T47D (cell line): ENCODE measurements at regions not wholly inside any gene's neighbourhood (a gene's known extent, or its start where the extent isn't known, plus 50 kb on each side); places are given as distances from the start of the nearest gene placed in this dataset.
A peak's percentile ranks its signal among the peaks of the same experiment; 100 is the strongest.

Source experiments
- DNase-seq, 2 experiments: peaks; one replicate each; pipeline versions ENCODE4 v3.0.0 to v3.0.0-alpha.2; 2011 to 2012; ENCODE audit warnings: low read depth in 1 of 2, low spot score in 1 of 2
- JUND ChIP-seq: IDR thresholded peaks from 2 replicates; pipeline ENCODE4 v1.6.1; 2012; ENCODE audit warnings: low read depth
- in situ Hi-C: cut with HindIII; loops from 2 replicates; pipeline ENCODE4 v1.10.0; 2016; ENCODE audit warnings: low sequenced_read_pairs, low pct_unique_long_range_greater_than_20kb

DNA sequence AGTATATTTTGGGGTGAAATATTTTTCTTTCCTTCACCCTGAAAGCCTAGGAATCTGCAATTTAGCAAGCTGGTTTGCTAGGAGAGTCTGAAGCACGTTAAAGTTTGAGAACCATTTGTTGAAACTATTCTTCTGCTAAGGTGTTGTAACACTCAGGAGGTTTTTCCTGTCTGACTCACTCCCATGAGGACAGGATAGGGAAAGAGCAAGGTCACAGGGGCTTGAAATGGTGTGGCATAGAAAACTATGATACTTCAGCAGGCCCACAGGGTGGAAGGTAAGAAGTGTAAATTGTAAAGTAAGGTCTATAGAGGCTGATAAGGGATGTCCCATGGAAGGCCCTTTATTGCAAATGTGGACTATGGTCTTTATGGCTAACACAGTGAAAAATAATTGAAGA lies 177.7 kb upstream of the ZC3H15 start:
- in situ Hi-C loops: no loop called here
- TF ChIP-seq JUND: no peak

DNA sequence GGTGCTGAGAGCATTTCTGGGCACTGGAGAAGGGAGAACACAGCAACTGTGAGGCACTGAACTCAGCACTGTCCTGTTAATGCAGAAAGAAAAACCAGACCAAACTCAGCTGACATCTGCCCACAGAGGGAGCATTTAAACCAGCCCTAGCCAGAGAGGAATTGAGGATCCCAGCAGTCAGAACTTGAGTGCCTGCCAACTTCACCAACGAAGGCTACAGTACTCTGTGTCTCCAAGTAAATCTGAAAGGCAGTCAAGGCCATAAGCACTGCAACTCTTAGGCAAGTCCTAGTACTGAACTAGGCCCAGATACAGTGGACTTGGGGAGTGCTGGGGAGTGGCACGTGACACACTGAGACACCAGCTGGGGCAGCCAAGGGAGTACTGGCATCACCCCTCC lies 176.2 kb upstream of the ZC3H15 start:
- in situ Hi-C loops: no loop called here
- TF ChIP-seq JUND: no peak
- no peak for DNase-seq

More for the DNA sequence above, 177.7 kb upstream of the ZC3H15 start:
- DNase-seq: peak in 1 of 2 experiments; percentile 2

DNA sequence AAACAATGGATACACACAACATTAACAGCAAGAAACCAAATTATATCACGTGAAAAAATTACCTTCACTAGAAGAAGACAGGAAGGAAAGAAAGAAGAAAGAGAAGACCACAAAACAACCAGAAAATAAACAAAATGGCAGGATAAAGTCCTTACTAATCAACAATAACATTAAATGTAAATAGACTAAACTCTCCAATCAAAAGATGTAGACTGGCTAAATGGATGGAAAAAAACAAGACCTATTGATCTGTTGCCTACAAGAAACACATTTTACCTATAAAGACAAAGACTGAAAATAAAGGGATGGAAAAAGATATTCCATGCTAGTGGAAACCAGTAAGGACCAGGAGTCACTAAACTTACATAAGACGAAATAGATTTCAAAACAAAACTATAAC lies 167.0 kb upstream of the ZC3H15 start:
- TF ChIP-seq JUND: no peak
- no peak for DNase-seq

DNA sequence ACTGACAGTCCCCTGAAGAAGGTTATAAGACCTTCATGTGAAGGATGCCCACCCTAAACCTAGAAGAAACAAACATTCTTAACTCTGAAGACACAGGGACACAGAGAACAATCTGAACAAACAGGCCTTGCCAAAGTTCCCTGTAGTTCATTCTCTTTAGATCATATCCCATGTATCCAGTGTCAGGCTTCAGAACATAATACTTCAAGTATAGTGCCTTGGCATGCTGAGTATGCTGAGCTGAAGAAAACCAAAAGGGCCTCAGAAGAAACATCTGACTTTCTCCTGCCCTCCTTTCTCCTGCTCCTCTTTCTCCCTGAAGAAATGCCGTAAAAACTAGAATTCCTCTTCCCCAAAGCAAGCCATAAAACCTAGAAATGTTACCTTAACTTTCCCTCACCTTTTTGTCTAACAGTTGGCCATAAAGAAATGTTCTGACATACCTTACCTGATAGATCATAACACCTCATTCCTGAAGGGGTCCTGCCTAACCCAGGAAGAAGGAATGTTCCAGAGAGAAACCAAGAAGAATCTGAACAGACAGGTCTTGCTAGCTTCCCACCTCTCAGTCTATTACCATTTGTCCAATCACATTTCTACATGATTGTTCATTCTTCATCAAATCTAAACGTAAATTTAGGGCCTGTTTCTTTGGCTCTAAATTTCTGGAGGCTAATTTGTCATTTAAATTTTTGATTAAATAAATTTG lies 160.1 kb upstream of the ZC3H15 start:
- no peak for TF ChIP-seq JUND
- DNase-seq: peak in 1 of 2 experiments; percentile 52
- in situ Hi-C loops: no loop called here

More for the DNA sequence above, 167.0 kb upstream of the ZC3H15 start:
- in situ Hi-C loops: no loop called here

DNA sequence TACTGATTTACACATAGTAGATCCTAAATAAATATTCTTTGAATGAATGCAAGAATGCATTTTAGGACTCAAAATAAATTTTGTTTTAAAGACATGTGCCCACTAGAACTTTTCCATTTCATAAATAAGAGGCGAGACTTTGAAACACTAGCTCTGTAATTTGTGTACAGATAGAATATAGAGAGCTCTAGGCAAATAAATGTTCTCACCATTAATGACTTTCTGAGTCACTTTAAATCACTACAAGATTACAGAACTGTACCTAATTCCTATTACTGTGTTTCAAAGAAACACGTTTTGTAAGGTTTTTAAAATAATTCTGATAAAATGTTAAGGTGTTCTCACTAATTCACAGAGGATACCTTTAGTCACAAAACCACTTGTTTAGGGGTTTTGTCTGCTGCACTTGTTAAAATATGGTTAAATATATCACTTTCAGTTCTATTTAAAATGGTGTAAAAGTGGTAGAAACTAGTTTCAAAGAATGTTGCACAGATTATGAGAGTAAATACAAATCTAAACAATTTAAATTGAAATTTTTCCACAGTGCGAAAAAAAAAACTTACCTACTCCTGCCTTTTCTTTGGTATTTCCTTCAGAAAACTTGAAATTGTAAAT lies 158.7 kb upstream of the ZC3H15 start:
- DNase-seq: no peak
- in situ Hi-C loops: no loop called here
- no peak for TF ChIP-seq JUND

DNA sequence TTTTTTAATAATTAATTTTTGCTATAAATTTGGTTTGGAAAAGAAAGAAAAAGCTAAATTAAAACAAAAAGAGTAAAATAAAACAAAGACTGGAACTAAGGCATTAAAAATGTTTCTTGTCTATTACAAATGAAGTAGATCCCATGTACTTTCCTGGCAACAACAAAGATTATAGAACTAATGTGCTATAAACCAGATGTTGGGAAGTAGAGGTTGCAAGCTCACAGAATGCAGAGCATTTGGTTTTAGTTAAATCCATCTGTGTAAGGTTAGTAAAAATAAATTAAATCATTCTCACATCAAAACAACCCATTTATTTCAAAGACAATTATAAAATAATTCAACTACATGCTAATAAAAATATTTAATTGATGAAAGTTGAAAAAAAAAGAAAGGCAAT lies 157.2 kb upstream of the ZC3H15 start:
- in situ Hi-C loops: no loop called here
- DNase-seq: no peak
- TF ChIP-seq JUND: no peak

DNA sequence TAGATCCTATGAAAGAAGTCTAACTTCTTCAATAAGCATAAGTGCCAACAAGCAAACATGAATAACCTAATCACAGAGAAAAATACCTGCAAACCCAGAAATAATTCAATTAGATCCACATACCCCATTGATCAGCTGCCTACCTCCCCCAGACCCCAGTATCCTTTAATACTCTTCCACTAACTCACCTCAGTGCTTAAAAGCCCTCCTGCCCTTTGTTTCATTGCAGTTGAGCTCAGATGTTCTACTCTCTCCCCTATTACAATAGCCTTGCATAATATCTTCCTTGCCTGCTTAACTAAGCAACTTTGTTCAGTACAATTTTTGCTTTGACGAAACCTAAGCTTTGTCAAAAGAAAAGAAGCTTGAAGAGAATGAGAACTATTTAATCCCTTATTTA lies 156.0 kb upstream of the ZC3H15 start:
- in situ Hi-C loops: no loop called here
- DNase-seq: no peak
- no peak for TF ChIP-seq JUND

DNA sequence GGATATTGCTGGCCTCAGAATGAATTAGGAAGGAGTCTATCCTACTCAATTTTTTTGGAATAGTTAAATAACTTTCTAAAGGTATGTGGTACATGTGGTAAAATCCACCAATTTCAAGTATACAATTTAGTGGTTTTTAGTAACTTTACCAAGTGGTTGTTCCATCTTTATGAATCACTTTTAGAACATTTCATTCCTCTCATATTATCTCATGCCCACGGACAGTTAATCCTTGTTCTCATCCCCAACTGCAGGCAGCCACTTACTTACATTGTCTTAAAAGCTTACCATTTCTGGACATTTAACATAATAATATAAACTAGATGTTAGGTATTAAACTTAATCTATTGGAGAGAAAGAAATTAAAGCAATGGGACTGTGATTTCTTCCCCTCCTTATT lies 146.3 kb upstream of the ZC3H15 start:
- no peak for DNase-seq
- no peak for TF ChIP-seq JUND
- in situ Hi-C loops: no loop called here

DNA sequence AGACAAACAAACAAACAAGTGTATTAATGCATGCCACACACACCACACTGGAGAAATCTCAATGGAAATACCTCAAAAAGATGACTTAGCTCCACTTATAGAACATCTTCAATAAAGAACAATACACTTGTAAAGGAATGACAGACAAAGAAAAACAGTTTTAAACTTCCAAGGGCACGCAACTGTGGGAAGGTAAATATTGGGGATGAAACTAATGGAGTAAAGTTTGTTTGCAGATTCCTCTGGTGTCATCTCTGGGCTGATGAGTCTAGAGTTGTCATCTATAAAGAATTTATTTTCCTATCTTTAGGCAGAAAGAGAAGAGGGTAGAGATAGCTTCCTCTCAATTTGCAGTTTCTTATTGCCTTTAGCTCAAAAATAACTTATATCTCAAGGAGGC lies 144.0 kb upstream of the ZC3H15 start:
- DNase-seq: no peak

DNA sequence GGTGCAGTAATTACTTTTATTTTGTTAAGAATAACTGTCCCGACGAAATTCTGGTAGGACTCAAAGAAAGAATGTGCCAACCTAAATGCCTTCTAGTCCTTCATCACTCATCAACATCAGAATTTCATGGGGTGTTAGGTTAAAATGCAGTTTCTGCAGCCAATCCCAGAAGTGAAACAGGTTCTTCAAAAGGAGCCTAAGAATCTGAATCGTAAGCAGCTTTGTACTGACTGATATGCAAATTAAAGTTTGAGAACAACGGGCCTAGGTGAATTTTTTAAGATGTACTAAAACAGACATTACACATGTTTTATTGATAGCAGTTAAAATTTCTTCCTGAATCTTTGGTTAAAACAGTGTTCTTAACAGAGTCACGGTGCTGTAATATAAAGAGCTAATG lies 140.3 kb upstream of the ZC3H15 start:
- TF ChIP-seq JUND: no peak
- no peak for DNase-seq

More for the DNA sequence above, 144.0 kb upstream of the ZC3H15 start:
- in situ Hi-C loops: no loop called here
- no peak for TF ChIP-seq JUND

DNA sequence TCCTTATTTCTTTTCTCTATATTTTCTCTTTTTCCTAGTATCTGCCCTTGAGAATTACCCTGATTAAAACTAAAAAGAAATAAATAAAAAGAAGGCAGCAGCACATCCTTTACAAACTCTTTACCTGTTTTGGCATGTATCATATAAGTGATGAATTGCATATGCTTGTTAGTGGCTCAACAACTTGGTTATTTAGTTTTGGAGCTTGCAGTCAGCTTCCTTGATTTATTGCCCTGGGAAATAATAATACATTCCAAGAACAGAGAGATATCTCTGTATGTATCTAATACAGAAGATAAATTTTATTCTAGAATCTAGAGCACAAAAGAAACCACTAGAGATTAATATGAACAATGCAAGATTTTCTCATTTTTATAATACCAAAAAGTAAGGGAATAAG lies 139.8 kb upstream of the ZC3H15 start:
- in situ Hi-C loops: no loop called here
- DNase-seq: no peak
- no peak for TF ChIP-seq JUND

More for the DNA sequence above, 140.3 kb upstream of the ZC3H15 start:
- in situ Hi-C loops: no loop called here

DNA sequence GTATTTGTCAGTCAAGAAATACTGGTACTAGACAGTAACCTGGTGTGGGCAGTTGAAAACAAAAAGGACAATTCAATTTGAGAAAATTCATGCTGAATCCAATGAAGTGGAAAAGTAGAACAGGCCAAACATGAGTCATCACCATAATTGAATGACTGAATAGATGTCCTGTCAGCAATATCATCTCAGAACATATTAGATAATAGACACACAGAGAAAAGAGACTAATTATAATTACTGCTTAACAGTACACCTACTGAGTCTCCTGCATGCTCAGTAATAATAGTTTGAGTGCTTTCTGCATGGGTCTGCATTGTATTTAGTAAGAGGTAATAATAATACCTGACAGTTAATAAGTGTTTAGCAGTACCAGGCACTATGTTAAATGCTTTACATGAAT lies 138.6 kb upstream of the ZC3H15 start:
- DNase-seq: no peak
- in situ Hi-C loops: no loop called here
- no peak for TF ChIP-seq JUND

DNA sequence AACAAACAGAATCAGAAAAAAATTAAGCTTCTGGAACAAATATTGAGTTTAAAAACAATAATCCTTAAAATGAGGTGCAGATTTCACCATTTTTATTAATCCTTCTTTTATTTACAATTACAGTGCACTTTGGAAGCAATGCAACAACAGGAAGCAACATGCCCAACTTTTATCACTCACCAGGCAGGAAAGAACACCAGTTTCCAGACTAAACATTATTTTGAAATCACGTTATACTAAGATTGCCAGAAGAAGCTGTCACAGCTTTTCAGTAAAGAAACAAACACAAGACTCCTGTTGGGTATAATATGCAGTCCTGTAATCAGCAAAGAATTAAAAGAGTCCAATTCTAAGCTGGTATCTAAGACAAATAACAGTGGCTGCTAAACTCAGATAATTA lies 137.9 kb upstream of the ZC3H15 start:
- no peak for TF ChIP-seq JUND
- DNase-seq: no peak

More for the DNA sequence above, 137.9 kb upstream of the ZC3H15 start:
- in situ Hi-C loops: no loop called here
